Neural crest cell (in vitro differentiated cells): ENCODE measurements at regions not wholly inside any gene's neighbourhood (a gene's known extent, or its start where the extent isn't known, plus 50 kb on each side); places are given as distances from the start of the nearest gene placed in this dataset.

Experiments used
- DNase-seq: peaks from one replicate; pipeline ENCODE4 v3.0.0; 2021; ENCODE audit warnings: low read depth, mixed read lengths, low spot score
- H3K27ac Mint-ChIP-seq: one replicate; pipeline ENCODE4 v1.8.0; 2021; ENCODE audit warnings: mild to moderate bottlenecking, mixed read lengths; ENCODE audit not compliant: unreplicated experiment
- H3K27me3 Mint-ChIP-seq: 2 replicates; pipeline ENCODE4 v1.8.0; 2021; ENCODE audit warnings: low read depth, mild to moderate bottlenecking, mixed read lengths
- H3K36me3 Mint-ChIP-seq: 2 replicates; pipeline ENCODE4 v1.8.0; 2021; ENCODE audit warnings: low read depth, mild to moderate bottlenecking, mixed read lengths
- H3K4me1 Mint-ChIP-seq: 2 replicates; pipeline ENCODE4 v1.8.0; 2021; ENCODE audit warnings: mixed read lengths
- H3K4me3 Mint-ChIP-seq: one replicate; pipeline ENCODE4 v1.8.0; 2021; ENCODE audit warnings: mild to moderate bottlenecking, mixed read lengths
- H3K9me3 Mint-ChIP-seq: 2 replicates; pipeline ENCODE4 v1.8.0; 2021; ENCODE audit warnings: mixed read lengths
- TF ChIP-seq, protein P1 (sequence below): fragments of 200-600 bp; sonication (generic); conservative IDR thresholded peaks from 2 replicates; pipeline ENCODE4 v1.5.0; 2021; ENCODE audit warnings: antibody characterized with exemption, mild to moderate bottlenecking

GRCh38 chr21:22791986-22792560 is 1793.9 kb downstream of the NCAM2 start:
- H3K4me3 Mint-ChIP-seq: no peak overlapping the region
- no peaks in the 10 kb centered on the region for H3K4me1 Mint-ChIP-seq
- TF ChIP-seq, protein P1, sequence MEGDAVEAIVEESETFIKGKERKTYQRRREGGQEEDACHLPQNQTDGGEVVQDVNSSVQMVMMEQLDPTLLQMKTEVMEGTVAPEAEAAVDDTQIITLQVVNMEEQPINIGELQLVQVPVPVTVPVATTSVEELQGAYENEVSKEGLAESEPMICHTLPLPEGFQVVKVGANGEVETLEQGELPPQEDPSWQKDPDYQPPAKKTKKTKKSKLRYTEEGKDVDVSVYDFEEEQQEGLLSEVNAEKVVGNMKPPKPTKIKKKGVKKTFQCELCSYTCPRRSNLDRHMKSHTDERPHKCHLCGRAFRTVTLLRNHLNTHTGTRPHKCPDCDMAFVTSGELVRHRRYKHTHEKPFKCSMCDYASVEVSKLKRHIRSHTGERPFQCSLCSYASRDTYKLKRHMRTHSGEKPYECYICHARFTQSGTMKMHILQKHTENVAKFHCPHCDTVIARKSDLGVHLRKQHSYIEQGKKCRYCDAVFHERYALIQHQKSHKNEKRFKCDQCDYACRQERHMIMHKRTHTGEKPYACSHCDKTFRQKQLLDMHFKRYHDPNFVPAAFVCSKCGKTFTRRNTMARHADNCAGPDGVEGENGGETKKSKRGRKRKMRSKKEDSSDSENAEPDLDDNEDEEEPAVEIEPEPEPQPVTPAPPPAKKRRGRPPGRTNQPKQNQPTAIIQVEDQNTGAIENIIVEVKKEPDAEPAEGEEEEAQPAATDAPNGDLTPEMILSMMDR: peak; percentile 91
- peak; percentile 4 for DNase-seq
- no peaks in the 10 kb centered on the region for H3K27me3 Mint-ChIP-seq
- H3K27ac Mint-ChIP-seq: no peak overlapping the region
- H3K36me3 Mint-ChIP-seq: no peaks in the 10 kb centered on the region
- no peaks in the 10 kb centered on the region for H3K9me3 Mint-ChIP-seq

GRCh38 chr21:22795091-22795490 is 1796.9 kb downstream of the NCAM2 start:
- no peak overlapping the region for H3K4me3 Mint-ChIP-seq
- H3K27ac Mint-ChIP-seq: no peak overlapping the region
- H3K27me3 Mint-ChIP-seq: no peaks in the 10 kb centered on the region
- TF ChIP-seq, protein P1: no peak
- no peaks in the 10 kb centered on the region for H3K4me1 Mint-ChIP-seq
- no peak for DNase-seq
- H3K36me3 Mint-ChIP-seq: no peaks in the 10 kb centered on the region
- H3K9me3 Mint-ChIP-seq: peaks cover 2% of the 10 kb centered on the region

GRCh38 chr21:22795644-22796043 is 1797.4 kb downstream of the NCAM2 start:
- Mint-ChIP-seq H3K4me3 (no peak overlapping the region), H3K36me3 (no peaks in the 10 kb centered on the region), H3K27ac (no peak overlapping the region), H3K9me3 (peaks cover 2% of the 10 kb centered on the region), H3K4me1 (no peaks in the 10 kb centered on the region), H3K27me3 (no peaks in the 10 kb centered on the region)
- no peak for DNase-seq
- TF ChIP-seq, protein P1: no peak

- no peak for DNase-seq
- Mint-ChIP-seq H3K4me3 (no peak overlapping the region), H3K9me3 (peaks cover 2% of the 10 kb centered on the region), H3K36me3 (no peaks in the 10 kb centered on the region), H3K27ac (no peak overlapping the region), H3K27me3 (no peaks in the 10 kb centered on the region), H3K4me1 (no peaks in the 10 kb centered on the region)
- TF ChIP-seq, protein P1: no peak
Measured at GRCh38 chr21:22796147-22796546, 1797.9 kb downstream of the NCAM2 start.

DNA sequence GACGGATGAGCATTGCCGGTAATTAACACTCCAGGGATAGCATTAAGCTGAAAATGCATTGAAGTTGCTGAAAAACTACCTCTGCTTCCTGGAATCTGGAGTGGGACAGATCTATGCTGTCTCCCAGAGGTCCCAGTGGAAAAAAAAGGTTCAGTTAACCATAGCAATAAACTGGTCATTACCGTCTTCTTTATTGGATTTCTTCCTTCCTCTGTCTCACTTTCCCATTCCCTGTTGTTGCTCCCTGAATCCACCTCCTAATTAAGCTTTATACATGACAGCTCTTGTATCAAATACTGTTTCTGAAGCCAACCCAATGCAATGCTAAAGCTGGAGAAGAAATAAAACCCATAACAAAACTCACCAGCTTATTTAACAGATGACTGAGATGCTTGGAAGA is 1805.9 kb downstream of the NCAM2 start:
- H3K4me3 Mint-ChIP-seq: no peak overlapping the region
- TF ChIP-seq, protein P1: no peak
- no peak overlapping the region for H3K27ac Mint-ChIP-seq
- H3K36me3 Mint-ChIP-seq: no peaks in the 10 kb centered on the region
- no peaks in the 10 kb centered on the region for H3K4me1 Mint-ChIP-seq
- no peak for DNase-seq
- no peaks in the 10 kb centered on the region for H3K27me3 Mint-ChIP-seq
- no peaks in the 10 kb centered on the region for H3K9me3 Mint-ChIP-seq

- H3K27ac Mint-ChIP-seq: no peak overlapping the region
- H3K36me3 Mint-ChIP-seq: no peaks in the 10 kb centered on the region
- no peaks in the 10 kb centered on the region for H3K4me1 Mint-ChIP-seq
- no peaks in the 10 kb centered on the region for H3K9me3 Mint-ChIP-seq
- no peak overlapping the region for H3K4me3 Mint-ChIP-seq
- TF ChIP-seq, protein P1: no peak
- no peak for DNase-seq
- H3K27me3 Mint-ChIP-seq: no peaks in the 10 kb centered on the region
Measured at GRCh38 chr21:22806278-22806677, 1808.1 kb downstream of the NCAM2 start.
